MCF 10A (cell line): ENCODE measurements at regions not wholly inside any gene's neighbourhood (a gene's known extent, or its start where the extent isn't known, plus 50 kb on each side); places are given as distances from the start of the nearest gene placed in this dataset.
A peak's percentile ranks its signal among the peaks of the same experiment; 100 is the strongest.

Experiments
- BruUV-seq: library from RNA; stranded (reverse); fragments of 400-500 nt; replicated peaks from 2 replicates; lab custom pipeline; 2021; lab: Mats Ljungman, UMichigan
- CTCF ChIA-PET: fragments of 300-600 bp; sonication (Branson Sonifier 250); formaldehyde crosslinking; extraction: SDS; loops from one replicate; lab custom pipeline; 2021; ENCODE audit warnings: antibody characterized with exemption, inconsistent platforms; lab: Yijun Ruan, JAX
- POLR2A ChIA-PET: fragments of 300-600, 350-650 bp; sonication (Branson Sonifier 250); formaldehyde crosslinking; extraction: SDS; loops from one replicate; lab custom pipeline; 2020; ENCODE audit warnings: antibody characterized with exemption, inconsistent platforms; lab: Yijun Ruan, JAX
- DNase-seq: peaks from one replicate; pipeline ENCODE4 v3.0.0-alpha.2; 2018; ENCODE audit not compliant: unreplicated experiment
- H3K27ac Mint-ChIP-seq: one replicate; pipeline ENCODE4 v1.8.0; 2022; ENCODE audit warnings: mild to moderate bottlenecking, low read depth, mixed read lengths; ENCODE audit not compliant: unreplicated experiment
- H3K27me3 Mint-ChIP-seq: one replicate; pipeline ENCODE4 v1.8.0; 2022; ENCODE audit warnings: mixed read lengths; ENCODE audit not compliant: insufficient read depth, unreplicated experiment
- H3K36me3 Mint-ChIP-seq: one replicate; pipeline ENCODE4 v1.8.0; 2022; ENCODE audit warnings: mild to moderate bottlenecking, moderate library complexity, mixed read lengths; ENCODE audit not compliant: insufficient read depth, unreplicated experiment
- H3K4me1 Mint-ChIP-seq: one replicate; pipeline ENCODE4 v1.8.0; 2022; ENCODE audit warnings: mixed read lengths; ENCODE audit not compliant: insufficient read depth, unreplicated experiment
- H3K4me3 Mint-ChIP-seq: one replicate; pipeline ENCODE4 v1.8.0; 2022; ENCODE audit warnings: mild to moderate bottlenecking, moderate library complexity, mixed read lengths; ENCODE audit not compliant: unreplicated experiment
- H3K9me3 Mint-ChIP-seq: one replicate; pipeline ENCODE4 v1.8.0; 2022; ENCODE audit warnings: mixed read lengths; ENCODE audit not compliant: unreplicated experiment
- CTCF ChIP-seq: fragments of 200-600 bp; IDR thresholded peaks from one replicate; pipeline ENCODE4 v1.8.0; 2022; ENCODE audit warnings: antibody characterized with exemption, mild to moderate bottlenecking; ENCODE audit not compliant: unreplicated experiment
- intact Hi-C: fragments of 100-400 bp; cut with micrococcal nuclease; formaldehyde crosslinking; loops from 2 replicates; pipeline ENCODE4 v1.14.1; 2022

GRCh38 chr13:87080100-87080779 lies 590.9 kb upstream of the SLITRK5 start:
- Mint-ChIP-seq H3K27me3 (no peaks in the 10 kb centered on the region), H3K27ac (no peak overlapping the region), H3K36me3 (no peaks in the 10 kb centered on the region), H3K4me3 (no peak overlapping the region), H3K9me3 (no peaks in the 10 kb centered on the region), H3K4me1 (no peaks in the 10 kb centered on the region)
- ChIA-PET CTCF (interaction anchor here (0.6 to 0.8 kb wide), 2 partner anchors 16 to 1804 kb away, joined by 3 to 7 read pairs; no protein-coding TSS in a partner anchor), POLR2A (no interaction called here)
- DNase-seq, result no peak
- intact Hi-C loops, result no loop called here
- no TSS peak for BruUV-seq
- TF ChIP-seq CTCF, result no peak

GRCh38 chr13:87084192-87084591 lies 587.0 kb upstream of the SLITRK5 start:
- ChIA-PET CTCF (interaction anchor here (0.6 kb wide), 2 partner anchors 101 to 1150 kb away, joined by 3 to 6 read pairs; no protein-coding TSS in a partner anchor), POLR2A (interaction anchor here (0.5 kb wide), 1 partner anchor 80 kb away, joined by 3 read pairs; no protein-coding TSS in a partner anchor)
- H3K36me3 Mint-ChIP-seq, result no peaks in the 10 kb centered on the region
- no peaks in the 10 kb centered on the region for H3K4me1 Mint-ChIP-seq
- H3K27me3 Mint-ChIP-seq, result no peaks in the 10 kb centered on the region
- TF ChIP-seq CTCF, result no peak
- no peak for DNase-seq
- H3K9me3 Mint-ChIP-seq, result no peaks in the 10 kb centered on the region
- no peak overlapping the region for H3K27ac Mint-ChIP-seq
- intact Hi-C loops, result no loop called here
- no peak overlapping the region for H3K4me3 Mint-ChIP-seq
- BruUV-seq, result no TSS peak

GRCh38 chr13:87087741-87088140 lies 583.4 kb upstream of the SLITRK5 start:
- CTCF ChIA-PET, result no interaction called here
- intact Hi-C loops, result no loop called here
- H3K4me3 Mint-ChIP-seq, result no peak overlapping the region

GRCh38 chr13:87089391-87089790 lies 581.8 kb upstream of the SLITRK5 start:
- no peaks in the 10 kb centered on the region for H3K27me3 Mint-ChIP-seq
- no peak for TF ChIP-seq CTCF
- H3K36me3 Mint-ChIP-seq, result no peaks in the 10 kb centered on the region
- H3K4me3 Mint-ChIP-seq, result no peak overlapping the region
- peak; percentile 55 for DNase-seq
- BruUV-seq, result no TSS peak
- intact Hi-C loops, result no loop called here
- no peaks in the 10 kb centered on the region for H3K4me1 Mint-ChIP-seq
- POLR2A ChIA-PET, result no interaction called here
- no peaks in the 10 kb centered on the region for H3K9me3 Mint-ChIP-seq
- no peak overlapping the region for H3K27ac Mint-ChIP-seq
- CTCF ChIA-PET, result no interaction called here

More at GRCh38 chr13:87087741-87088140, 583.4 kb upstream of the SLITRK5 start:
- Mint-ChIP-seq H3K27me3 (no peaks in the 10 kb centered on the region), H3K4me1 (no peaks in the 10 kb centered on the region), H3K9me3 (no peaks in the 10 kb centered on the region), H3K27ac (no peak overlapping the region), H3K36me3 (no peaks in the 10 kb centered on the region)
- TF ChIP-seq CTCF, result no peak
- POLR2A ChIA-PET, result no interaction called here
- DNase-seq, result no peak
- BruUV-seq, result no TSS peak
